Skeletal muscle satellite cell (primary cell): ENCODE measurements at regions not wholly inside any gene's neighbourhood (a gene's known extent, or its start where the extent isn't known, plus 50 kb on each side); places are given as distances from the start of the nearest gene placed in this dataset.
A peak's percentile ranks its signal among the peaks of the same experiment; 100 is the strongest.

ENCODE experiments used
- H3K27me3 ChIP-seq: 2 replicates; pipeline ENCODE4 v1.7.0; 2013; ENCODE audit warnings: low read length; ENCODE audit not compliant: control insufficient read depth, insufficient read depth
- H3K36me3 ChIP-seq: 2 replicates; pipeline ENCODE4 v1.7.0; 2013; ENCODE audit warnings: mild to moderate bottlenecking, control low read depth, low read length; ENCODE audit not compliant: insufficient read depth
- H3K4me1 ChIP-seq: 2 replicates; pipeline ENCODE4 v1.7.0; 2013; ENCODE audit warnings: low read length; ENCODE audit not compliant: control insufficient read depth, insufficient read depth
- H3K4me2 ChIP-seq: 2 replicates; pipeline ENCODE4 v1.7.0; 2013; ENCODE audit warnings: mild to moderate bottlenecking, low read length
- H3K4me3 ChIP-seq: 2 replicates; pipeline ENCODE4 v1.7.0; 2013; ENCODE audit warnings: low read length
- H3K9ac ChIP-seq: 2 replicates; pipeline ENCODE4 v1.7.0; 2013; ENCODE audit warnings: mild to moderate bottlenecking, low read depth, low read length, moderate library complexity
- H3K9me3 ChIP-seq: replicated peaks from 2 replicates; pipeline ENCODE4 v1.7.0; 2013; ENCODE audit warnings: mild to moderate bottlenecking, control low read depth, low read length

DNA sequence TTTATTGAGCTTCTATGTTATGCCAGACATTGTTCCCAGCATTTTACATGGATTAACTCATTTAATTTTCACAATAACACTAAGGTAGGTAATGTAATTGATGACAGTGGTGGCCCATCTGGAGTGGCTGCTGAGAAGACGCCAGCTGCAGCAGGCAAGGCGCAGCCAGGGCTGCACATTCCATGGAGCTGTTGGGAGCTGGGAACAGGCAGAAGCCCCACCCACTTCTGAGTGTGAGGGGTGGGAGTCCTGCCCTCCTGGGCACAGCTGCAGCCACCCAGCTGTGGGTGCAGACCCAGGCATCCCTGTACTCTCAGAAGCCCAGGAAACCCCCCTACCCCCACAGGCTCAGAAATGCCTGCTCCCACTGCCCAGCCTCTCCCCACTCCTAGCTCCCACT, 183.3 kb downstream of the DEPDC1B start:
- Histone ChIP-seq H3K9me3 (no peaks in the 10 kb centered on the region), H3K9ac (no peak overlapping the region), H3K36me3 (no peaks in the 10 kb centered on the region), H3K27me3 (no peaks in the 10 kb centered on the region), H3K4me2 (no peak overlapping the region), H3K4me3 (no peak overlapping the region), H3K4me1 (peaks cover 5% of the 10 kb centered on the region)

- H3K9ac ChIP-seq, result no peak overlapping the region
- no peaks in the 10 kb centered on the region for H3K4me1 ChIP-seq
- H3K4me3 ChIP-seq, result no peak overlapping the region
- no peaks in the 10 kb centered on the region for H3K27me3 ChIP-seq
- no peaks in the 10 kb centered on the region for H3K36me3 ChIP-seq
- no peaks in the 10 kb centered on the region for H3K9me3 ChIP-seq
- no peak overlapping the region for H3K4me2 ChIP-seq
These were observed 185.8 kb downstream of the DEPDC1B start for GRCh38 chr5:60514152-60514551.

- Histone ChIP-seq H3K27me3 (no peaks in the 10 kb centered on the region), H3K36me3 (no peaks in the 10 kb centered on the region), H3K4me1 (peaks cover 9% of the 10 kb centered on the region), H3K9me3 (no peaks in the 10 kb centered on the region), H3K4me3 (no peak overlapping the region), H3K4me2 (no peak overlapping the region), H3K9ac (no peak overlapping the region)
These were observed 187.8 kb downstream of the DEPDC1B start for GRCh38 chr5:60512117-60512516.

- no peaks in the 10 kb centered on the region for H3K36me3 ChIP-seq
- peaks cover 9% of the 10 kb centered on the region for H3K4me1 ChIP-seq
- H3K27me3 ChIP-seq, result no peaks in the 10 kb centered on the region
- H3K9ac ChIP-seq, result no peak overlapping the region
- H3K9me3 ChIP-seq, result no peaks in the 10 kb centered on the region
- H3K4me2 ChIP-seq, result no peak overlapping the region
- H3K4me3 ChIP-seq, result no peak overlapping the region
These were observed 189.3 kb downstream of the DEPDC1B start for GRCh38 chr5:60510663-60511062.

DNA sequence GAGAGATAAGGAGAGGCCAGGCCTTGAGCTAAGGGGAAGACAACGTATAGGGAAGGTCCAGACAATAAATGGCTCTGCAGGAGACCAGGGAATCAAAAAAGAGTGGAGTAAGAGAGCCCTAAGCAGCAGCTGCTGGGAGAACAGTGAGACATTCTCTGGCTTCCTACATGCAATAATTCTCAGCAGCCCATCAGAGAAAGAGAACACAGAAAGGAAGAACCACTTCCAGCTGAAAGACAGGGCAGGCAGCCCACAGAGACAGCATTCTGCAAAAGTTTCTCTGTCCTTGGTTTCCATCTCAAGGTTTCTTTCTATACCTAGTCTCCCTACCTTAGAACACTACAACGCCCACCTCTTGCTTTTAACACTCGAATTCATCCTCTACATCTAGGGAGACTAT, 189.9 kb downstream of the DEPDC1B start:
- H3K9me3 ChIP-seq, result no peaks in the 10 kb centered on the region
- H3K4me1 ChIP-seq, result peaks cover 9% of the 10 kb centered on the region
- H3K4me3 ChIP-seq, result no peak overlapping the region
- no peaks in the 10 kb centered on the region for H3K27me3 ChIP-seq
- H3K36me3 ChIP-seq, result no peaks in the 10 kb centered on the region
- H3K4me2 ChIP-seq, result no peak overlapping the region
- H3K9ac ChIP-seq, result no peak overlapping the region

DNA sequence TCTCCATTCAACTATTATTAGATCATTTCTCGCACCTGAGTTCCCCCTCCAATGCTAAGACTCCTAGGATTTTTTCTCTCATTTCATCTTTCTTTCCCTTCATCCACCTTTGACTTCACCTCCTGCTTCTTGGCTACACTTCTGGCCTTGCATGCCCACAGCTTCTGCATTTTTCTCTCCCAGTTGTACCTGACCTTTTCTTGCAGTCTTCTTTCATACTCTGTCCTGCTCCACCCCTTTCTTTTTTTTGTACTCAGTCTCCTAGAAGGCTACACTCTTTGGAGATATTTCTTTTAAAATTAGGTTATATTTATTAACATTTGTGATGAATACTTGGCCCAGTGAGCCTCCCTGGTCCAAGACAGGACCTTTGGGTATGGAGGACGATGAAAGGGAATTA, 190.4 kb downstream of the DEPDC1B start:
- peaks cover 9% of the 10 kb centered on the region for H3K4me1 ChIP-seq
- H3K9ac ChIP-seq, result no peak overlapping the region
- H3K4me3 ChIP-seq, result no peak overlapping the region
- no peaks in the 10 kb centered on the region for H3K9me3 ChIP-seq
- no peaks in the 10 kb centered on the region for H3K36me3 ChIP-seq
- H3K27me3 ChIP-seq, result no peaks in the 10 kb centered on the region
- no peak overlapping the region for H3K4me2 ChIP-seq

DNA sequence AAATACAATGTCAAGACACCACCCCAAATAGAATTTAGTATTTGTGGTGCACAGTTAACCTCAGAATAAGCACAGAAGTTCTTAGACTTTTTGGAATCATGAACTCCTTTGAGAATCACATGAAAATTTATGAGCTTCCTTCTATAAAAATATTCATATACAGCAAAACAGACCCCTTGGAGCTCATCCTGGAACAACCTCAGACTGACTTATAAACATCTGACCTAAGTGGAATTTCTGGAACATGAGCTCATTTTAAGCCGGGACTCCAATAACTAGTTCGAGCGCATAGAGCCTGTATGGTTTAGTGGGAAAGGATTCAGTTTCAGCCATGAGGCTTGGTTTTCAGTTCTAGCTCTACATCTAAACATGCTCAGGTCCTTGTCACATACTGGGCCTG, 192.3 kb downstream of the DEPDC1B start:
- Histone ChIP-seq H3K4me1 (peaks cover 15% of the 10 kb centered on the region), H3K9me3 (no peaks in the 10 kb centered on the region), H3K36me3 (no peaks in the 10 kb centered on the region), H3K9ac (no peak overlapping the region), H3K4me2 (peak overlapping the region; percentile 18), H3K4me3 (no peak overlapping the region), H3K27me3 (no peaks in the 10 kb centered on the region)

DNA sequence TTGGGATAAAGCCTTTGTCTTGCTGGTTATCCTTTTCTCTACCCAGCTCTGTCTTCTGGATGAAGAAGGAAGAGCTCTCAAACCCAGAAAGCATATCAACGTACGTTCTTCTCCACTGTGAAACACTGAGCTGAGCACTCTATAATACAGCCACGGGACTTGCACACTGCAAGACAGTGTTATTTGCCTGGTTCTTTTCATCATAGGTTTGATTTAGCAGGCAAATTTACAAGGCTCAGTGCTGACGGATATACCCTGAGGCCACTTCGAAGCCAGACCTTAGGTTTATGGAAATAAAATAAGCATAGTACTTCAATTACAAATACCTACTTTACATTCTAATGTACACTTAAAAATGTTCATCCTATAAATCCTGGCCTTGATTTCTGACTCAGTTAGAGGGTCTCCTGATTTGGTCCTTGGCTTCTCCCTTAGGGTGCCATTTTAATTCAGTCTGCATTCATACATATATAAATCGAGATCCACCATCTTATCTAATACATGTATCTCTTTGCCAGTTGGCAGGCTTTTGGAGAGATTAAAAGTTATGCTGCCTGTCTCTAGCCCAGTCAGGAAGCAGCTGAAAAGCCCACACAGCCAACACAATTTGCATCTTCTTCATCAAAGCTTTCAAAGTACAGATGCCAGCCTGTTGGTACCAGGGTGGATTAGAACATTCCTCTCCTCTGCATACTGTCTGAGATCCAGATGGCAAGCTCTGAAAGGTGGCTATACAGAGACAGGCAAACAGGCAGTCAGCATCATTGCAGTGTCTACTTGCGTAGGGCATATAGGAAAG, 194.4 kb downstream of the DEPDC1B start:
- Histone ChIP-seq H3K4me3 (no peak overlapping the region), H3K4me1 (peaks cover 15% of the 10 kb centered on the region), H3K9me3 (no peaks in the 10 kb centered on the region), H3K4me2 (no peak overlapping the region), H3K36me3 (no peaks in the 10 kb centered on the region), H3K9ac (no peak overlapping the region), H3K27me3 (no peaks in the 10 kb centered on the region)

DNA sequence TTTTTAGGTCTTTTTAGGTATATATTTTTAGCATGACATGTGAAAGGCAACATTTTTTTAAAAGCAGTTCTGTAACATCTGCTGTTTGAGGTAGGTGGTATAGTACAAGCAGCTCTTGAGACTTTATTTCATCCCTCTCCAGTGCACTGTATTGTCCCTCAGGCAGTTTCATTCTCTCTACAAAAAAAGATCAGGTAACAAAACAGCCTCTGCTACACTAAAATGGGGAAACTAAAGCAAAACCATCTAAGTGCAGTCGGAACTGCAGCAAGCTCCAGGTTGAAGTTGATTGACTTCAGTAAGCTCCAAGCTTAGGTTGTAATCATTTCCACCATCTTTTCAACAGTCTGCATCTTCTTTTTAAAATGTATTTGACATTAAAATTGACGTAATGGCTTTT, 195.6 kb downstream of the DEPDC1B start:
- H3K9ac ChIP-seq, result no peak overlapping the region
- H3K4me1 ChIP-seq, result peaks cover 15% of the 10 kb centered on the region
- H3K27me3 ChIP-seq, result no peaks in the 10 kb centered on the region
- no peaks in the 10 kb centered on the region for H3K9me3 ChIP-seq
- no peak overlapping the region for H3K4me2 ChIP-seq
- no peak overlapping the region for H3K4me3 ChIP-seq
- H3K36me3 ChIP-seq, result no peaks in the 10 kb centered on the region

GRCh38 chr5:60503771-60504170, 196.2 kb downstream of the DEPDC1B start:
- H3K9ac ChIP-seq, result no peak overlapping the region
- H3K27me3 ChIP-seq, result no peaks in the 10 kb centered on the region
- no peak overlapping the region for H3K4me2 ChIP-seq
- H3K4me1 ChIP-seq, result peaks cover 17% of the 10 kb centered on the region
- no peaks in the 10 kb centered on the region for H3K9me3 ChIP-seq
- no peaks in the 10 kb centered on the region for H3K36me3 ChIP-seq
- H3K4me3 ChIP-seq, result no peak overlapping the region

GRCh38 chr5:60497706-60498500, 202.1 kb downstream of the DEPDC1B start:
- H3K4me3 ChIP-seq, result no peak overlapping the region
- peak overlapping the region; percentile 11 for H3K9ac ChIP-seq
- H3K36me3 ChIP-seq, result no peaks in the 10 kb centered on the region
- peaks cover 61% of the 10 kb centered on the region for H3K4me1 ChIP-seq
- H3K4me2 ChIP-seq, result peak overlapping the region; percentile 7
- H3K9me3 ChIP-seq, result no peaks in the 10 kb centered on the region
- no peaks in the 10 kb centered on the region for H3K27me3 ChIP-seq
